Smooth muscle cell (in vitro differentiated cells): ENCODE measurements at regions not wholly inside any gene's neighbourhood (a gene's known extent, or its start where the extent isn't known, plus 50 kb on each side); places are given as distances from the start of the nearest gene placed in this dataset.
A peak's percentile ranks its signal among the peaks of the same experiment; 100 is the strongest.

Experiments used
- DNase-seq: peaks from one replicate; lab custom pipeline; 2025; ENCODE audit not compliant: unreplicated experiment; lab: John Stamatoyannopoulos, UW
- H2AFZ ChIP-seq: fragments of 200-600 bp; sonication (generic); 2 replicates; pipeline ENCODE4 v1.6.0; 2016; ENCODE audit warnings: antibody characterized with exemption, low read depth, mild to moderate bottlenecking
- H3F3A ChIP-seq: fragments of 200-600 bp; sonication (generic); 2 replicates; pipeline ENCODE4 v1.6.0; 2017; ENCODE audit warnings: antibody characterized with exemption, low read depth
- H3K27ac ChIP-seq: fragments of 200-600 bp; sonication (generic); 2 replicates; pipeline ENCODE4 v1.5.1; 2016; ENCODE audit warnings: low read depth, mild to moderate bottlenecking
- H3K27me3 ChIP-seq: fragments of 200-600 bp; sonication (generic); 2 replicates; pipeline ENCODE4 v1.6.1; 2016; ENCODE audit warnings: low read depth, mild to moderate bottlenecking
- H3K36me3 ChIP-seq: fragments of 200-600 bp; sonication (generic); 2 replicates; pipeline ENCODE4 v1.5.1; 2016; ENCODE audit warnings: low read depth
- H3K4me1 ChIP-seq: fragments of 200-600 bp; sonication (generic); 2 replicates; pipeline ENCODE4 v1.5.1; 2016; ENCODE audit warnings: low read depth
- H3K4me2 ChIP-seq: fragments of 200-600 bp; sonication (generic); 2 replicates; pipeline ENCODE4 v1.6.0; 2016; ENCODE audit warnings: mild to moderate bottlenecking
- H3K4me3 ChIP-seq: fragments of 200-600 bp; sonication (generic); 2 replicates; pipeline ENCODE4 v1.5.1; 2016; ENCODE audit warnings: mild to moderate bottlenecking
- H3K79me2 ChIP-seq: fragments of 200-600 bp; sonication (generic); 2 replicates; pipeline ENCODE4 v1.6.0; 2016; ENCODE audit warnings: low read depth, mild to moderate bottlenecking
- H3K9ac ChIP-seq: fragments of 200-600 bp; sonication (generic); 2 replicates; pipeline ENCODE4 v1.6.0; 2016; ENCODE audit warnings: low read depth
- H3K9me3 ChIP-seq: fragments of 200-600 bp; sonication (generic); replicated peaks from 2 replicates; pipeline ENCODE4 v1.5.1; 2016; ENCODE audit warnings: low read depth
- H4K20me1 ChIP-seq: fragments of 200-600 bp; sonication (generic); 2 replicates; pipeline ENCODE4 v1.6.0; 2016; ENCODE audit warnings: low read depth
- WGBS: methylation state at CpG from one replicate; pipeline ENCODE4 v1.1.7; 2016; ENCODE audit warnings: low lambda C conversion rate; 5-methylcytosine and 5-hydroxymethylcytosine counted together
- TF ChIP-seq, protein P1 (sequence below): fragments of 200-600 bp; sonication (generic); IDR thresholded peaks from 2 replicates; pipeline ENCODE4 v1.5.1; 2017; ENCODE audit warnings: borderline replicate concordance, mild to moderate bottlenecking, antibody characterized with exemption; ENCODE audit not compliant: insufficient read depth, poor library complexity, severe bottlenecking

- TF ChIP-seq, protein P1, sequence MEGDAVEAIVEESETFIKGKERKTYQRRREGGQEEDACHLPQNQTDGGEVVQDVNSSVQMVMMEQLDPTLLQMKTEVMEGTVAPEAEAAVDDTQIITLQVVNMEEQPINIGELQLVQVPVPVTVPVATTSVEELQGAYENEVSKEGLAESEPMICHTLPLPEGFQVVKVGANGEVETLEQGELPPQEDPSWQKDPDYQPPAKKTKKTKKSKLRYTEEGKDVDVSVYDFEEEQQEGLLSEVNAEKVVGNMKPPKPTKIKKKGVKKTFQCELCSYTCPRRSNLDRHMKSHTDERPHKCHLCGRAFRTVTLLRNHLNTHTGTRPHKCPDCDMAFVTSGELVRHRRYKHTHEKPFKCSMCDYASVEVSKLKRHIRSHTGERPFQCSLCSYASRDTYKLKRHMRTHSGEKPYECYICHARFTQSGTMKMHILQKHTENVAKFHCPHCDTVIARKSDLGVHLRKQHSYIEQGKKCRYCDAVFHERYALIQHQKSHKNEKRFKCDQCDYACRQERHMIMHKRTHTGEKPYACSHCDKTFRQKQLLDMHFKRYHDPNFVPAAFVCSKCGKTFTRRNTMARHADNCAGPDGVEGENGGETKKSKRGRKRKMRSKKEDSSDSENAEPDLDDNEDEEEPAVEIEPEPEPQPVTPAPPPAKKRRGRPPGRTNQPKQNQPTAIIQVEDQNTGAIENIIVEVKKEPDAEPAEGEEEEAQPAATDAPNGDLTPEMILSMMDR: peak; percentile 66
- Histone ChIP-seq H2AFZ (no peak overlapping the region), H3K4me2 (no peak overlapping the region), H3K9me3 (no peaks in the 10 kb centered on the region), H3K36me3 (no peaks in the 10 kb centered on the region), H3K79me2 (no peaks in the 10 kb centered on the region), H3F3A (no peaks in the 10 kb centered on the region), H3K27ac (no peak overlapping the region), H3K27me3 (peaks cover 7% of the 10 kb centered on the region), H3K4me1 (no peaks in the 10 kb centered on the region), H4K20me1 (no peaks in the 10 kb centered on the region), H3K4me3 (no peak overlapping the region), H3K9ac (no peak overlapping the region)
- 78% methylated on average over 1 of the region's 1 CpG for WGBS
- DNase-seq: no peak
Measured at GRCh38 chr4:31674313-31674947, 954.3 kb downstream of the PCDH7 start.

DNA sequence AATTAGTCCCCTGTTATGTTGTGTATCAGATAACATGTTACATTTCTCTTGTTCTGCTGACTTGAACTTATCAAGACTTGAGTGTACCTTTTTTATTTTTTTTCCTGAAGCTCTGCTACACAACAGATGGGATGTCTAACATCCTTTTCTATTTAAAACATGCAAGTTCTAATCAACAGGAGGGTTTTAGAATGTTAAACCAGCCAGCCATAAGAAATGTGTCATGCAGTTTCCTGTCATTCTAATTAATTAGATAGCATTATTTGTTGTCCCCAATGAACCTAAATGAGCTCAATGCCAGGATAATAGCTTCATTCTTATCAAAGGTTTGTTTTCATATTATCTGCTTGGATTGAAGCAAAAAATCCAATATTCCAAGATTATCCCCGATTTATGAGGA, 958.2 kb downstream of the PCDH7 start:
- Histone ChIP-seq H3K9me3 (no peaks in the 10 kb centered on the region), H4K20me1 (no peaks in the 10 kb centered on the region), H2AFZ (no peak overlapping the region), H3K27ac (no peak overlapping the region), H3K27me3 (peaks cover 7% of the 10 kb centered on the region), H3K4me3 (no peak overlapping the region), H3K9ac (no peak overlapping the region), H3K36me3 (no peaks in the 10 kb centered on the region), H3K4me1 (no peaks in the 10 kb centered on the region), H3F3A (no peaks in the 10 kb centered on the region), H3K79me2 (no peaks in the 10 kb centered on the region), H3K4me2 (no peak overlapping the region)
- 88% methylated on average over 1 of the region's 1 CpG for WGBS
- TF ChIP-seq, protein P1: no peak
- DNase-seq: no peak

- TF ChIP-seq, protein P1: no peak
- 74% methylated on average over 3 of the region's 3 CpGs for WGBS
Measured at GRCh38 chr4:31682796-31683195, 962.6 kb downstream of the PCDH7 start.

GRCh38 chr4:31687717-31688342, 967.7 kb downstream of the PCDH7 start:
- Histone ChIP-seq H3K27ac (no peak overlapping the region), H3K79me2 (no peaks in the 10 kb centered on the region), H3F3A (no peaks in the 10 kb centered on the region), H3K9ac (no peak overlapping the region), H3K4me3 (no peak overlapping the region), H3K4me1 (no peaks in the 10 kb centered on the region), H4K20me1 (no peaks in the 10 kb centered on the region), H3K4me2 (no peak overlapping the region), H3K9me3 (no peaks in the 10 kb centered on the region), H2AFZ (no peak overlapping the region), H3K27me3 (no peaks in the 10 kb centered on the region), H3K36me3 (no peaks in the 10 kb centered on the region)
- TF ChIP-seq, protein P1: no peak
- 63% methylated on average over 3 of the region's 3 CpGs for WGBS
- DNase-seq: no peak

More at GRCh38 chr4:31682796-31683195, 962.6 kb downstream of the PCDH7 start:
- Histone ChIP-seq H3K36me3 (no peaks in the 10 kb centered on the region), H3K9me3 (no peaks in the 10 kb centered on the region), H2AFZ (no peak overlapping the region), H3K27me3 (no peaks in the 10 kb centered on the region), H3F3A (no peaks in the 10 kb centered on the region), H3K79me2 (no peaks in the 10 kb centered on the region), H3K9ac (no peak overlapping the region), H4K20me1 (no peaks in the 10 kb centered on the region), H3K4me1 (no peaks in the 10 kb centered on the region), H3K4me2 (no peak overlapping the region), H3K4me3 (no peak overlapping the region), H3K27ac (no peak overlapping the region)
- no peak for DNase-seq
